ENCODE measurements at regions not wholly inside any gene's neighbourhood (a gene's known extent, or its start where the extent isn't known, plus 50 kb on each side); places are given as distances from the start of the nearest gene placed in this dataset.

- DNase-seq: no peak
Observed at GRCh38 chr3:18657858-18658820, 233.0 kb upstream of the SATB1 start.

- no peak for DNase-seq
Observed at GRCh38 chr3:18656866-18657265, 231.7 kb upstream of the SATB1 start.

- no peak for DNase-seq
Observed at GRCh38 chr3:18656410-18656809, 231.3 kb upstream of the SATB1 start.

- no peak for DNase-seq
Observed at GRCh38 chr3:18655827-18656226, 230.7 kb upstream of the SATB1 start.

- no peak for DNase-seq
Observed at GRCh38 chr3:18652781-18653180, 227.6 kb upstream of the SATB1 start.

GRCh38 chr3:18650731-18651130, 225.6 kb upstream of the SATB1 start:
- no peak for DNase-seq

GRCh38 chr3:18649666-18650363, 224.7 kb upstream of the SATB1 start:
- DNase-seq: no peak

- no peak for DNase-seq
Observed at GRCh38 chr3:18648868-18649462, 223.8 kb upstream of the SATB1 start.

- DNase-seq: no peak
Observed at GRCh38 chr3:18648159-18648558, 223.0 kb upstream of the SATB1 start.

- DNase-seq: no peak
Observed at GRCh38 chr3:18645619-18646018, 220.5 kb upstream of the SATB1 start.

GRCh38 chr3:18643281-18643680, 218.1 kb upstream of the SATB1 start:
- DNase-seq: no peak

GRCh38 chr3:18641916-18642315, 216.8 kb upstream of the SATB1 start:
- DNase-seq: no peak

- no peak for DNase-seq
Observed at GRCh38 chr3:18635215-18635614, 210.1 kb upstream of the SATB1 start.

- DNase-seq: no peak
Observed at GRCh38 chr3:18634461-18634860, 209.3 kb upstream of the SATB1 start.

- no peak for DNase-seq
Observed at GRCh38 chr3:18633002-18633401, 207.9 kb upstream of the SATB1 start.

- no peak for DNase-seq
Observed at GRCh38 chr3:18630295-18630694, 205.2 kb upstream of the SATB1 start.

GRCh38 chr3:18625085-18625484, 199.9 kb upstream of the SATB1 start:
- no peak for DNase-seq

GRCh38 chr3:18623220-18623619, 198.1 kb upstream of the SATB1 start:
- DNase-seq: no peak

GRCh38 chr3:18618723-18619122, 193.6 kb upstream of the SATB1 start:
- no peak for DNase-seq

- DNase-seq: no peak
Observed at GRCh38 chr3:18611991-18612390, 186.9 kb upstream of the SATB1 start.

GRCh38 chr3:18609187-18609586, 184.0 kb upstream of the SATB1 start:
- DNase-seq: no peak

GRCh38 chr3:18597919-18598318, 172.8 kb upstream of the SATB1 start:
- DNase-seq: no peak

GRCh38 chr3:18593231-18593630, 168.1 kb upstream of the SATB1 start:
- DNase-seq: no peak

GRCh38 chr3:18591120-18591519, 166.0 kb upstream of the SATB1 start:
- no peak for DNase-seq

All from DMS 273 treated with DMSO at 0.1 percent for 48 hours (cell line).